ENCODE measurements at regions not wholly inside any gene's neighbourhood (a gene's known extent, or its start where the extent isn't known, plus 50 kb on each side); places are given as distances from the start of the nearest gene placed in this dataset.

GRCh38 chr20:11247046-11248010 lies 573.5 kb upstream of the JAG1 start:
- DNase-seq (ENCODE audit: low spot score): no peak

GRCh38 chr20:11248011-11248409 lies 574.2 kb upstream of the JAG1 start:
- no peak for DNase-seq (ENCODE audit: low spot score)

GRCh38 chr20:11248687-11249638 lies 575.2 kb upstream of the JAG1 start:
- no peak for DNase-seq (ENCODE audit: low spot score)

GRCh38 chr20:11249683-11250082 lies 575.9 kb upstream of the JAG1 start:
- DNase-seq (ENCODE audit: low spot score): no peak

DNA sequence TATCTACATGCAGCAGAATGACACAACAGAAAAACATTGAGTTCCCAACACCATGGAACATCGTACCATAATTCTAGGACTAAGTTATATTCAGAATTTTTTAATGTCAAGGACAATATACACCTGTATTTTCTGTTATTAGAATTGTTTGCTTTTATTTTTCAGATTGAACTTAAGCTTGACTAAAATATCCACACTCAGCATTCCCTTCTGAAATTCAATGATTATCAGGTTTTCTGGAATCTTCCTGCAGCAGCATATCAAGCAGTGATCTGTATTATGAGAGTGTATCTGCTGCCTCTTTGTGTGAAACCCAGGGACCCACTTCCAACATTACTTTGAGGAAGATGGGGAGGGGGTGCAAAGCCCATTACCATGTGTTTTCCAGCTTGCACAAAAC lies 578.6 kb upstream of the JAG1 start:
- DNase-seq (ENCODE audit: low spot score): no peak

DNA sequence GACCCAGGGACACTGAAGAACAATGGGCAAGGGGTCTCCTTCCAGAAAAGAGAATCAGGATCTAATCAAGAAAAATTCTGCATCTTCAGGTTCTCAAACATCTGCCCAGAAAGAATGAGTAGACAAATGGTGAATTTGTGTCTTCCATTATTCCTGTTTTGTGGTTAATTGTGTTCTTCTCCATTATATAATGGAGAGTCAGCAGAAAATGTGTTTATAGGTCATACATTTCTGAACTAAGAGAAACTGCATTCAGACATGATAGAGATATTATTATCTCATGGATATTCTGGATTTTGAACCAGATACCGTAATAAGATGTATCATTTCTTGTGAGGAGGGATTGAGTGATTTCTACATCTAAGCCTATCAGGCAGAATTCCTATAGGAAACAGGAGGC lies 581.7 kb upstream of the JAG1 start:
- no peak for DNase-seq (ENCODE audit: low spot score)

DNA sequence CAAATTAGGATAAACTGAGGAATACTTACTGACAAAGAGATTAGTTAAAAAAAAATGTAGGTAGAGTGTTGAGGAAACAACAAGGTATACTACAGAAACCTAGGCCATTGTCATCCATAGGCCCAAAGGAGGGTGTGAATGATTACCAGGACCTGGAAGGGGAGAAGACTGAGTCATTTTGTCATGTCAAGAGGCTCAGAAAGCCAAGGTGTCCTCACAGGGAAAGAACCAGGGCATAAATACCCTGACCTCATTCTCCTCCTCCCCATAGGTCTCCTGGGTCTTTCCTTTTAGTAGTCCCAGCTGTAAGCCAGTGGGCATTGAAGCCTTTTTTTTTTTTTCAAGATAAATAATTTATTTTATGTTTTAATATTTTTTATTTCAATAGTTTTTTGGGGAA lies 582.1 kb upstream of the JAG1 start:
- no peak for DNase-seq (ENCODE audit: low spot score)

DNA sequence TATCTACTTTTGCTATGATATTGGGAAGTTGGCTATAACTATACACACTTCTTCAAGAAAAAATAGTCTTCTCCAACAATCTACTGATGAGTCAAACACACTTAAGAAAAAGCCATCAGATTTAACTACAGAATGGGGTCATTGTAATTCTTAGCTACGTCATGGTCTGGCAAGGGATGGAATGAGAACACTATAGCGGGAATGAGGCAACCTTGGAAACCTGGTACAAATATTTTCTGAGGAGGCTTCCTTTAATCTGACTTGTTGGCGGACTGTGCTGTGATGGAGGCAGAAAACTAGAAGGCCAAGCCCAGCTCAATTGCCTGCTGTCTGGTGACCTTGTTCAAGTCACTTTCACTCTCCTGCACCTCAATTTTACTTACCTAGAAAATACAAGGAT lies 586.8 kb upstream of the JAG1 start:
- DNase-seq (ENCODE audit: low spot score): no peak

DNA sequence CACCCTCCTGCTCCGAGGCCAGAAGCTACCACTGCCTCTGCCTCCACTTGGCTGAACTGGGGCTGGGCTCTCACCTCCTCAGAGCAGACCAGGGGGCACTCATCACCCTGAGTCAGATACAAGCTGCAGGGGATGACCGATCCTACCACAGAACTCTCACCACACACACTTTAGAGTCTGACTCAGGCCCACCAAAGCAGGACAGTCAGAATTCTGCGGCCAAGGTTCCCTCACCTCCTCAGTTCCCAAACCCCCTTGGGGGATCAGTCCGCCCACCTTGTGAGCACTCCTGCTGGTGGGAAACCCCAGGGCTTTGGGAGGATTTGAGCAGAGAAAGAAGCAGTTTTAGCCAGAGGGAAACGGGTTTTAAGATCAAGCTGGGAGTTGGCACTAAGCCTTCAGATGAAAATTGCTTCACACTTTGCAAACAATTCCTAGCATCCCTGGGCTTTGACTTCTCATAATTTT lies 587.8 kb upstream of the JAG1 start:
- no peak for DNase-seq (ENCODE audit: low spot score)

- no peak for DNase-seq (ENCODE audit: low spot score)
Observed at GRCh38 chr20:11266571-11266970, 592.8 kb upstream of the JAG1 start.

GRCh38 chr20:11267131-11267761 lies 593.4 kb upstream of the JAG1 start:
- peak; percentile 70 for DNase-seq (ENCODE audit: low spot score)

- DNase-seq (ENCODE audit: low spot score): no peak
Observed at GRCh38 chr20:11267762-11268335, 594.0 kb upstream of the JAG1 start.

DNA sequence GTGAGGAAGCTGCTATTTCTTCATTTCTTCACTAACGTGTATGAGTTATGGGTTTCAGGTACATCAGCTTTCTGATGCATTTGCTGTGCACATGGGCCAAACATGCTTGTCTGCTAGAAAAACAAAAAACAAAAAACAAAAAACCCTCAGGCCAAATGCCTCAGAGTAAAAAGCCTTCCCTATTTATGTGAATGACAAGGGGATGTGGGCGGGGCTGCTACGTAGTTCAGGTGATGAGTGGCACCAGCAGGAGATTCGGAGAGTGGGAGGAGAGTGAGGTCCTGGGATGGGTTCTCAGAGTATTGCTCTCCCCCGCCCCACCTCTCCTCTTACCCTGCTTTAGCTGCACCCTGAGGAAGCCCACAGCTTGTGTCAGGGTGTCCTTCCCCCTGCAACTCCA lies 596.8 kb upstream of the JAG1 start:
- DNase-seq (ENCODE audit: low spot score): peak; percentile 22

DNA sequence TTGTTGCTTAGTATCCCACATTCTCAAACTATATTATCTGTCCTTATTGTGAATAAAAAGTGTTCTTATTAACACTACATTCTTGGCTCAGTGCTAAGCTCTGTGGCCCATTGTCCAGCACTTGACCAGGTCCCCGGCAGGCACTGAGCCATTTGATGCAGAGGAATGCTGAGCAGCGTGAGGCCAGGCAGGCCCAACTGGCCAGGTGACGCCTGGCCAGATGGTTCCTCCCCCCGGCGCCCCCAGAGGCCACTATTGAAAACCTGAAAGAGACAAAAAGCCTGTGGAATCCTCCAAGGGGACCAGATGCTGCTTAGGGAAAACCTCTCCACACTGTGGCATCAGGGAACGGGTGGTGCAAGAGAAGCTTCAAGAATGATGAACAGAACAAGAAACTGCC lies 597.5 kb upstream of the JAG1 start:
- DNase-seq (ENCODE audit: low spot score): peak; percentile 79

GRCh38 chr20:11271920-11272594 lies 598.3 kb upstream of the JAG1 start:
- DNase-seq (ENCODE audit: low spot score): no peak

DNA sequence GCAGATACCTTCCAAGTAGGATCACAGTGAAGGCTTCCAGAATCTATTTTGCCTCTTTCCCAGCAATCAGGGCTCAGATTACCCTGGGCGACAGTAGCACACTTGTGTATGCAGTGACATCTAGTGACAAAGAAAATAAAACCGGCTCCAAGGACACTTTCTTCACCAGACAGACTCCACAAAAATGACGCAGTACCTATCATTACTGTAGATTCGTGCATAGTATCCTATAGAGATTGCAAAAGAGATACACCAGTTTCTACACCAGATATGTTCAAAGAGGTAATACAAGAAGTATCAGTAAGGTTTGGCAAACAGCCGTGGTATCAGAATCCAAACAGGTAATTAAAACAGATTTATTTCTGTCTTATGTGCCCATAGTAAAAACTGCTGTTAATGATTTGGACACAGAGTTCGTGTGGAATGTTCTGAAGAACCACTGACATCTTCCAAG lies 600.4 kb upstream of the JAG1 start:
- DNase-seq (ENCODE audit: low spot score): peak; percentile 73

GRCh38 chr20:11275740-11276139 lies 601.9 kb upstream of the JAG1 start:
- no peak for DNase-seq (ENCODE audit: low spot score)

DNA sequence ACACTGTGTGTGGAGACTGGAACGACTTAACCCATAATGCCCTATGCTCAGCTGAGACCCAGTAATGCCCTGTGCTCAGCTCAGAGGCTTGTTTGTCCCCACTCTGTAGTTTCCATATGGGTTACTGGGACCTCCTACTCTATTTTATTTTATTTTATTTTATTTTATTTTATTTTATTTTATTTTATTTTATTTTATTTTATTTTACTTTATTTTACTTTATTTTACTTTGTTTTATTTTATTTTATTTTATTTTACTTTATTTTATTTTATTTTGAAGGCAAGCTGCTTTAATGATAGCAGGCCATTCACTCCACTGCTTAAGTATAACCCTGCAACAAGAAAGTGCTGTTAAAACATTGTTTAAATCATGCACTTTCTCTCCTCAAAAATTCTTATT lies 603.4 kb upstream of the JAG1 start:
- no peak for DNase-seq (ENCODE audit: low spot score)

GRCh38 chr20:11277858-11278257 lies 604.1 kb upstream of the JAG1 start:
- DNase-seq (ENCODE audit: low spot score): no peak

- DNase-seq (ENCODE audit: low spot score): no peak
Observed at GRCh38 chr20:11278461-11278860, 604.7 kb upstream of the JAG1 start.

DNA sequence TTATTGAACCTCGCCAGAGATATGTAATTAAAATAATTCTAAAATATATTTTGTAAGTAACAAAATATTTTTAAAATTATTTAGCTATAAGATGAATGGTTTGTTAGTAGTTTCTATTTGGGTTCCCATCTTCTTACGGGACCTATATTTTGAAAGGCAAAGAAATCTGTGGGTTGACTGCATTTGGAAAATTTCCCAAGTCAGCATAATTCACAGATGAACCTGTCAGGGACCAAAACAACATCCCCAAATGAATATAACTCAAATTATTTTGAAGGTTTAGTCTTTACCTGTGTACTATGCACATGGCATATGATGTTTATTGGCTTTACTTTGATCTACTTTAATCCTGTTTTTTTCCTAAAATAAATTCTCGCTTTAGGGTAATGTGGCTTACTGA lies 607.4 kb upstream of the JAG1 start:
- DNase-seq (ENCODE audit: low spot score): no peak
